ENCODE measurements at regions not wholly inside any gene's neighbourhood (a gene's known extent, or its start where the extent isn't known, plus 50 kb on each side); places are given as distances from the start of the nearest gene placed in this dataset.

DNA sequence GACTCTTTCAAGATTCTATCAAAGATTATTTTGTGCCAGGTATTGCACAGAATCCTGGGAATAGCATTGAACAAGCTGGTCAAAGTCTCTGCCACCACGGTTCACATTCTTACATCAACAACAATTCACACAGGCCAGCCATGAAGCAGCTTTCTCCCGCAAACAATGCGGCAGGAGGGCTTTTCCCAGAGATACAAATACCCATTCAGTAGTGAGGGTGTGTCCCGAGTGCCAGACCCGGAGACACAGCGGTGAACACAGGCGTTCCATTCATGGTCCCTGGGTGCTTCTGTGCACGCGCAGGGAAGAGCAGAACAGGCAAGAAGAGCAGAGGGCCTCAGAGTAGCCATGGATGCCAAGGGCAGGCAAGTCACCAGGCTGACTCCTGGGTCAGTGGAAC is 83.3 kb upstream of the PDE10A start:
- TF ChIP-seq, protein P1, sequence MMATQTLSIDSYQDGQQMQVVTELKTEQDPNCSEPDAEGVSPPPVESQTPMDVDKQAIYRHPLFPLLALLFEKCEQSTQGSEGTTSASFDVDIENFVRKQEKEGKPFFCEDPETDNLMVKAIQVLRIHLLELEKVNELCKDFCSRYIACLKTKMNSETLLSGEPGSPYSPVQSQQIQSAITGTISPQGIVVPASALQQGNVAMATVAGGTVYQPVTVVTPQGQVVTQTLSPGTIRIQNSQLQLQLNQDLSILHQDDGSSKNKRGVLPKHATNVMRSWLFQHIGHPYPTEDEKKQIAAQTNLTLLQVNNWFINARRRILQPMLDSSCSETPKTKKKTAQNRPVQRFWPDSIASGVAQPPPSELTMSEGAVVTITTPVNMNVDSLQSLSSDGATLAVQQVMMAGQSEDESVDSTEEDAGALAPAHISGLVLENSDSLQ (IDR thresholded peaks at IDR 0.05) = no peak
- TF ChIP-seq NFRKB (IDR thresholded peaks at IDR 0.05) (no peak), TARDBP (IDR thresholded peaks at IDR 0.05) (no peak)
- ChIA-PET POLR2A (no interaction called here), CTCF (interaction anchor here (1.2 to 1.5 kb wide), 2 partner anchors 16 to 104 kb away, joined by 3 to 7 read pairs; no protein-coding TSS in a partner anchor)
- no peak for DNase-seq (ENCODE audit: extremely low spot score)

DNA sequence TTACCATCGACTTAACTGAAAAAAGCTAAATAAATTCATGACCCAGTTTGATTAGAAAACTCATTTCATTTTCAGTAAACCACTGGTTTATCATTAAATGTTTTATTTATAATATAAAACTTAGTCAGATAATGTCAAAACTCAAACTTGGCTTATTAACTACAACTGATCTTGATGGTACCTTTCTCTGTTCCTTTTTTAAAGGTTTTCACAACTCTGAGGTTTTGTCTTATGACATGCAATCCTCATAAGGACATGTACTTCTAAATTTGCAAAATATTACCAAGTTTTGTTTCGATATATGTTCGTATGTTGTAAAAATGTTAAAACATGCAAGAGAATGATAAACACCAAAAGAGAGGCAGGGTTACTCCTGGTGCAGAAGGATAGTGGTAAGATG is 82.5 kb upstream of the PDE10A start:
- ChIA-PET CTCF (interaction anchor here (0.6 to 1.5 kb wide), 3 partner anchors 16 to 224 kb away, joined by 3 to 7 read pairs (median 3); no protein-coding TSS in a partner anchor), POLR2A (no interaction called here)
- no peak for DNase-seq (ENCODE audit: extremely low spot score)
- no peak for TF ChIP-seq HDGF (IDR thresholded peaks at IDR 0.05; ENCODE audit: borderline replicate concordance)
- no peak for TF ChIP-seq ELF4 (IDR thresholded peaks at IDR 0.05)
- TF ChIP-seq, protein P1 (IDR thresholded peaks at IDR 0.05) = no peak
- TF ChIP-seq L3MBTL2 (conservative IDR thresholded peaks at IDR 0.05) = no peak
- TF ChIP-seq ARNT (IDR thresholded peaks at IDR 0.05) = no peak

DNA sequence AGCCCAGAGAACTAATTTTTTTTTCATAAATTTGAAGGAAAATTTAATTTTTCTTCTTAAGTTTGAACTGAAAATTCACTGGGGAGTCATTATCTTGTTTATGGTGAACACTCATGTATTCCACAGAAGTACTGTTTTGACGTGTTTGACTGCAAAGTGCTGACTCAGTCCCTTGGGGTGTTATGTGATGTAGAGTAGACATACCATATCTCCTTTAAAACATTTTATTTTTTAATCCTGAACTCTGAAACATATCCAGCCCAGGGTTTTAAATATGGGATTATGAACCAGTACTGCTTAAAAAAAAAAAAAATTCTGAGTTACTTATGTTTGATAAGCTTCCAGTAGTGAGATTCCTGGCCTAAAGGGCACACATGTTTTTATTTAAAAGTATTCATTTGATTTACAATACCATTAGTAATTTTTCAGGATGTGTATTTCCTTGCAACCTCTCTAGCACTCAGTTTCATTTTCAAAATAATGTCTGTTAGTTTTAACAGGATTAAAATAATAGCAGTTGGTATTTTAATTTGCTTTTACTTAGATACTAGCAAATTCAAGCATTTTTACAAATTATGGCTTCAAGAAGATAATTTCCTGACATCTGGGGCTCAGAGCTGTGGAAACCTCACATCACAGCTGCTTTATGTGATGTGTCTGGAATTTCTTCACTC is 81.7 kb upstream of the PDE10A start:
- no peak for DNase-seq (ENCODE audit: extremely low spot score)
- TF ChIP-seq ELF4 (IDR thresholded peaks at IDR 0.05) (no peak), FOXA1 (IDR thresholded peaks at IDR 0.05) (no peak), CTBP1 (IDR thresholded peaks at IDR 0.05; ENCODE audit: borderline replicate concordance) (no peak), L3MBTL2 (conservative IDR thresholded peaks at IDR 0.05) (no peak), SUZ12 (IDR thresholded peaks at IDR 0.05) (no peak), FOXK2 (IDR thresholded peaks at IDR 0.05) (no peak), BHLHE40 (IDR thresholded peaks at IDR 0.05; ENCODE audit: borderline replicate concordance) (no peak), NFRKB (IDR thresholded peaks at IDR 0.05) (no peak), TARDBP (IDR thresholded peaks at IDR 0.05) (no peak), HDGF (IDR thresholded peaks at IDR 0.05; ENCODE audit: borderline replicate concordance) (no peak), ZNF384 (IDR thresholded peaks at IDR 0.05) (no peak), FOXM1 (IDR thresholded peaks at IDR 0.05; ENCODE audit: borderline replicate concordance) (no peak), SP1 (IDR thresholded peaks at IDR 0.05) (no peak), LEF1 (IDR thresholded peaks at IDR 0.05; ENCODE audit: borderline replicate concordance) (no peak), ARNT (IDR thresholded peaks at IDR 0.05) (no peak)
- TF ChIP-seq, protein P1 (IDR thresholded peaks at IDR 0.05) = no peak
- CTCF ChIA-PET = interaction anchor here (1.5 kb wide), 1 partner anchor 15 kb away, joined by 7 read pairs; no protein-coding TSS in a partner anchor
- POLR2A ChIA-PET = no interaction called here

DNA sequence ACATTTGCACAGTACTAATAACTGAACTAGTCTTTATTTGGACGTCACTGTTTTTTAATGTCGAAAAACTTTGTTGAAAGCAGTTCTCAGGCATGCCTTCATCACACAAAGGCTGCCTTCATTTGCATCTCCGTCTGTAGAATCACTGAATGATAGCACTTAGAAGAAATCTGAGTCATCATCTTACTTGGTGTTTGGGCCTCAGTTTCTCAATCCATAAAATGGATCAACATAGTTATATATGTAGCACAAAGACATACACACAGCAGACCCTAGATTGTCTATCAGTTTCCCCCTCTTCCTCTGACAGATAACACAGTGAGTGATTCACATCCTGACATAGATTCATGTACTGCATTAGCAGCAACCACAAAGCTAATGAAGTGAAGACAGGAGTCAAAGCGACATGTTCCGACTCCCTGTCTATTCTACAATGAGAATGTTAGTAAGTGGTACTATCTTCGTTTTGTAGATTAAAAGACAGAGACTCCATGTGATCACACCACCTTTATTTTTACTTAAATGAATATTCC is 80.4 kb upstream of the PDE10A start:
- ChIA-PET POLR2A (no interaction called here), CTCF (no interaction called here)
- no peak for DNase-seq (ENCODE audit: extremely low spot score)
- TF ChIP-seq FOXA1 (IDR thresholded peaks at IDR 0.05) = no peak
- TF ChIP-seq TARDBP (IDR thresholded peaks at IDR 0.05) = no peak
- TF ChIP-seq ELF4 (IDR thresholded peaks at IDR 0.05) = no peak
- TF ChIP-seq SP1 (IDR thresholded peaks at IDR 0.05) = no peak
- TF ChIP-seq L3MBTL2 (conservative IDR thresholded peaks at IDR 0.05) = no peak
- TF ChIP-seq, protein P1 (IDR thresholded peaks at IDR 0.05) = no peak
- no peak for TF ChIP-seq FOXM1 (IDR thresholded peaks at IDR 0.05; ENCODE audit: borderline replicate concordance)
- no peak for TF ChIP-seq ZNF384 (IDR thresholded peaks at IDR 0.05)
- TF ChIP-seq NFRKB (IDR thresholded peaks at IDR 0.05) = no peak
- TF ChIP-seq CTBP1 (IDR thresholded peaks at IDR 0.05; ENCODE audit: borderline replicate concordance) = no peak
- no peak for TF ChIP-seq SUZ12 (IDR thresholded peaks at IDR 0.05)
- no peak for TF ChIP-seq BHLHE40 (IDR thresholded peaks at IDR 0.05; ENCODE audit: borderline replicate concordance)
- no peak for TF ChIP-seq LEF1 (IDR thresholded peaks at IDR 0.05; ENCODE audit: borderline replicate concordance)
- TF ChIP-seq HDGF (IDR thresholded peaks at IDR 0.05; ENCODE audit: borderline replicate concordance) = no peak
- no peak for TF ChIP-seq FOXK2 (IDR thresholded peaks at IDR 0.05)
- no peak for TF ChIP-seq ARNT (IDR thresholded peaks at IDR 0.05)

DNA sequence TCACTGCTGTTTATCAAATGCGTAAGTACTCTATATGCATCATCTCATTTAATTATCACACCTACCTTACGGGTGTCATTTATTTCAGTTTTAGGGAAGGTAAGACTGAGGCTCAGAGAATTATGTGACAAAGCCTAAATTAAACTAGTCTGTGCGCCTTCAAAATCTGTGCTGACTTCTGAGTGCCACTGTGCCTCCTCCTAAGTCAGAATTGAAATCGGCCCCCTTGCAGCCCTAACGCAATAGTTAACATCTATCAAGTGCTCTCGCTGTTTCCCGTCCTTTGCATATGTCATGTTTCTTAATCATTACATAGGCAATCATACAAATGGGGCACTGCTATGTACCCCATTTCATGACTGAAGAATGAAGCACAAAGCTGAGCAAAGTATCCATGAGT is 79.0 kb upstream of the PDE10A start:
- TF ChIP-seq NFRKB (IDR thresholded peaks at IDR 0.05) (no peak), FOXM1 (IDR thresholded peaks at IDR 0.05; ENCODE audit: borderline replicate concordance) (no peak), HDGF (IDR thresholded peaks at IDR 0.05; ENCODE audit: borderline replicate concordance) (no peak), CTBP1 (IDR thresholded peaks at IDR 0.05; ENCODE audit: borderline replicate concordance) (no peak), LEF1 (IDR thresholded peaks at IDR 0.05; ENCODE audit: borderline replicate concordance) (no peak), BHLHE40 (IDR thresholded peaks at IDR 0.05; ENCODE audit: borderline replicate concordance) (no peak), SP1 (IDR thresholded peaks at IDR 0.05) (no peak), FOXA1 (IDR thresholded peaks at IDR 0.05) (no peak), ARNT (IDR thresholded peaks at IDR 0.05) (no peak), L3MBTL2 (conservative IDR thresholded peaks at IDR 0.05) (no peak), FOXK2 (IDR thresholded peaks at IDR 0.05) (no peak), ZNF384 (IDR thresholded peaks at IDR 0.05) (no peak), SUZ12 (IDR thresholded peaks at IDR 0.05) (no peak), ELF4 (IDR thresholded peaks at IDR 0.05) (no peak), TARDBP (IDR thresholded peaks at IDR 0.05) (no peak)
- TF ChIP-seq, protein P1 (IDR thresholded peaks at IDR 0.05) = no peak
- CTCF ChIA-PET = no interaction called here
- POLR2A ChIA-PET = no interaction called here
- no peak for DNase-seq (ENCODE audit: extremely low spot score)

Measured in HEK293T (cell line).